SU-DHL-6 (cell line): ENCODE measurements at regions not wholly inside any gene's neighbourhood (a gene's known extent, or its start where the extent isn't known, plus 50 kb on each side); places are given as distances from the start of the nearest gene placed in this dataset.

Source experiments
- H2AFZ ChIP-seq: fragments of 200-600 bp; sonication (generic); 2 replicates; pipeline ENCODE4 v1.6.1; 2014; ENCODE audit warnings: low read depth, mild to moderate bottlenecking, moderate library complexity, mixed read lengths, antibody characterized with exemption, low read length; ENCODE audit not compliant: severe bottlenecking
- H3F3A ChIP-seq: fragments of 200-600 bp; shearing (Covaris generic); 2 replicates; pipeline ENCODE4 v1.6.0; 2016; ENCODE audit warnings: antibody characterized with exemption, mild to moderate bottlenecking; ENCODE audit not compliant: insufficient read depth
- H3K27ac ChIP-seq: fragments of 200-600 bp; sonication (generic); 2 replicates; pipeline ENCODE4 v1.5.1; 2016; ENCODE audit warnings: low read depth, mild to moderate bottlenecking, low read length, moderate library complexity, mixed read lengths
- H3K27me3 ChIP-seq: fragments of 200-600 bp; sonication (generic), shearing (Covaris generic); 2 replicates; pipeline ENCODE4 v1.6.0; 2014; ENCODE audit warnings: mild to moderate bottlenecking, low read length
- H3K36me3 ChIP-seq: fragments of 200-600 bp; sonication (generic); 2 replicates; pipeline ENCODE4 v1.6.1; 2014; ENCODE audit warnings: mild to moderate bottlenecking, low read length, mixed read lengths
- H3K4me2 ChIP-seq: fragments of 300-600, 200-600 bp; shearing (Covaris generic), sonication (generic); 2 replicates; pipeline ENCODE4 v1.6.0; 2014; ENCODE audit warnings: low read length, low read depth, mild to moderate bottlenecking; ENCODE audit not compliant: poor library complexity, severe bottlenecking
- H3K4me3 ChIP-seq: fragments of 200-600 bp; sonication (generic); 2 replicates; pipeline ENCODE4 v1.5.1; 2014; ENCODE audit warnings: antibody characterized with exemption, low read length, mild to moderate bottlenecking, mixed read lengths; ENCODE audit not compliant: insufficient read depth, poor library complexity, severe bottlenecking
- H3K79me2 ChIP-seq: fragments of 200-600 bp; sonication (generic); 2 replicates; pipeline ENCODE4 v1.6.1; 2014; ENCODE audit warnings: mild to moderate bottlenecking, low read length, moderate library complexity; ENCODE audit not compliant: insufficient read depth
- H3K9ac ChIP-seq: fragments of 200-600 bp; sonication (generic); 2 replicates; pipeline ENCODE4 v1.7.0; 2014; ENCODE audit warnings: mild to moderate bottlenecking, low read length
- H3K9me2 ChIP-seq: fragments of 200-600 bp; sonication (generic); replicated peaks from 2 replicates; pipeline ENCODE4 v1.6.1; 2014; ENCODE audit warnings: low read length; ENCODE audit not compliant: insufficient read depth
- H3K9me3 ChIP-seq: fragments of 200-600 bp; sonication (generic); 2 replicates; pipeline ENCODE4 v1.6.1; 2014; ENCODE audit warnings: low read length, mixed read lengths; ENCODE audit not compliant: insufficient read depth
- H4K20me1 ChIP-seq: fragments of 200-600 bp; sonication (generic); 2 replicates; pipeline ENCODE4 v1.6.1; 2014; ENCODE audit warnings: low read depth, mild to moderate bottlenecking, antibody characterized with exemption, low read length, moderate library complexity, mixed read lengths
- CTCF ChIP-seq: fragments of 200-600 bp; sonication (generic); IDR thresholded peaks from one replicate; pipeline ENCODE4 v1.5.1; 2017; ENCODE audit warnings: antibody characterized with exemption, mild to moderate bottlenecking, low read length, moderate library complexity; ENCODE audit not compliant: insufficient read depth, poor library complexity, severe bottlenecking
- EZH2phosphoT487 ChIP-seq: fragments of 200-600 bp; sonication (generic), shearing (Covaris generic); conservative IDR thresholded peaks from 2 replicates; pipeline ENCODE4 v1.6.1; 2018; ENCODE audit warnings: mild to moderate bottlenecking, antibody characterized with exemption, low read length, moderate library complexity, mixed read lengths

GRCh38 chr1:217138173-217138765, 415.0 kb upstream of the ESRRG start:
- Histone ChIP-seq H3K9me2 (no peaks in the 10 kb centered on the region), H3K79me2 (no peaks in the 10 kb centered on the region), H3K9me3 (no peaks in the 10 kb centered on the region), H3K27ac (no peak overlapping the region), H3K4me2 (no peak overlapping the region), H3K27me3 (no peaks in the 10 kb centered on the region), H2AFZ (no peak overlapping the region), H3K9ac (no peak overlapping the region), H3K4me3 (no peak overlapping the region), H3F3A (no peaks in the 10 kb centered on the region), H3K36me3 (no peaks in the 10 kb centered on the region), H4K20me1 (no peaks in the 10 kb centered on the region)
- TF ChIP-seq EZH2phosphoT487: no peak
- TF ChIP-seq CTCF: no peak

GRCh38 chr1:217137210-217137881, 414.1 kb upstream of the ESRRG start:
- Histone ChIP-seq H3K4me3 (no peak overlapping the region), H3K27ac (no peak overlapping the region), H2AFZ (no peak overlapping the region), H3K9ac (no peak overlapping the region), H3K36me3 (no peaks in the 10 kb centered on the region), H3K27me3 (no peaks in the 10 kb centered on the region), H3F3A (no peaks in the 10 kb centered on the region), H3K79me2 (no peaks in the 10 kb centered on the region), H4K20me1 (no peaks in the 10 kb centered on the region), H3K4me2 (no peak overlapping the region), H3K9me3 (no peaks in the 10 kb centered on the region), H3K9me2 (no peaks in the 10 kb centered on the region)
- TF ChIP-seq CTCF: no peak
- no peak for TF ChIP-seq EZH2phosphoT487

DNA sequence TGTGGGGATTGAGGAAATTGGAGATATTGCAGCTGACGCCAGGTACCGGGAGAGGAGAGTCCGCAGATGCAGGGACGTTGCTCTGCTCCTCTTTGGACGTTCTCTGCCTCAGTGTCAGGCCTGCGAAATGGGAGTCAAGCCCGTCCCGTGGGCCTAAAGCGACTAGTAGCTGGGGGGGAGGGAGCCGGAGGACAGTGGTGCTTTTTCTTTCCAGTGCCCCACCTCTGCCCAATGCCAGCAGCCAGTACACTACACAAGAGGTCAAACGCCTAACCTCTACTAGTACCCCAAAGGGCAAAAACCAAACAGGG, 413.6 kb upstream of the ESRRG start:
- H3K9me2 ChIP-seq: no peaks in the 10 kb centered on the region
- TF ChIP-seq CTCF (no peak), EZH2phosphoT487 (no peak)
- H4K20me1 ChIP-seq: no peaks in the 10 kb centered on the region
- H3K79me2 ChIP-seq: no peaks in the 10 kb centered on the region
- H3K36me3 ChIP-seq: no peaks in the 10 kb centered on the region
- no peaks in the 10 kb centered on the region for H3K9me3 ChIP-seq
- no peak overlapping the region for H3K4me2 ChIP-seq
- H3K9ac ChIP-seq: no peak overlapping the region
- no peaks in the 10 kb centered on the region for H3F3A ChIP-seq
- no peaks in the 10 kb centered on the region for H3K27me3 ChIP-seq
- no peak overlapping the region for H2AFZ ChIP-seq
- H3K4me3 ChIP-seq: no peak overlapping the region
- no peak overlapping the region for H3K27ac ChIP-seq
